Naive B cell (primary cell): ENCODE measurements at regions not wholly inside any gene's neighbourhood (a gene's known extent, or its start where the extent isn't known, plus 50 kb on each side); places are given as distances from the start of the nearest gene placed in this dataset.

ENCODE experiments used
- ATAC-seq, 2 donors: fragments of 150-1000 bp; cut with Tn5 transposase; 2 replicates each; pipeline ENCODE4 v1.10.0; 2021; ENCODE audit warnings: low read depth in 2 of 2, mild to moderate bottlenecking in 2 of 2, moderate library complexity in 2 of 2
- DNase-seq: peaks from one replicate; pipeline ENCODE4 v3.0.0; 2022
- H3K27ac Mint-ChIP-seq, 6 donors: one replicate each; pipeline ENCODE4 v1.8.0; 2020 to 2022; ENCODE audit warnings: mild to moderate bottlenecking in 6 of 6, mixed read lengths in 6 of 6, moderate library complexity in 5 of 6, inconsistent platforms in 2 of 6
- H3K27me3 Mint-ChIP-seq, 3 donors: one replicate each; pipeline ENCODE4 v1.8.0; 2021 to 2022; ENCODE audit warnings: mixed read lengths in 3 of 3, mild to moderate bottlenecking in 1 of 3
- H3K36me3 Mint-ChIP-seq, 2 donors: one replicate each; pipeline ENCODE4 v1.8.0; 2020 to 2022; ENCODE audit warnings: mixed read lengths in 2 of 2, inconsistent platforms in 1 of 2, mild to moderate bottlenecking in 1 of 2
- H3K4me1 Mint-ChIP-seq, 3 donors: one replicate each; pipeline ENCODE4 v1.8.0; 2020 to 2022; ENCODE audit warnings: mixed read lengths in 3 of 3, inconsistent platforms in 1 of 3, mild to moderate bottlenecking in 1 of 3, moderate library complexity in 1 of 3
- H3K4me3 Mint-ChIP-seq, 8 donors: one replicate each; pipeline ENCODE4 v1.8.0; 2020 to 2022; ENCODE audit warnings: mild to moderate bottlenecking in 8 of 8, mixed read lengths in 8 of 8, moderate library complexity in 8 of 8, inconsistent platforms in 2 of 8
- H3K9me3 Mint-ChIP-seq, 7 donors: one replicate each; pipeline ENCODE4 v1.8.0; 2020 to 2022; ENCODE audit warnings: mixed read lengths in 7 of 7, mild to moderate bottlenecking in 5 of 7, inconsistent platforms in 2 of 7, moderate library complexity in 1 of 7

DNA sequence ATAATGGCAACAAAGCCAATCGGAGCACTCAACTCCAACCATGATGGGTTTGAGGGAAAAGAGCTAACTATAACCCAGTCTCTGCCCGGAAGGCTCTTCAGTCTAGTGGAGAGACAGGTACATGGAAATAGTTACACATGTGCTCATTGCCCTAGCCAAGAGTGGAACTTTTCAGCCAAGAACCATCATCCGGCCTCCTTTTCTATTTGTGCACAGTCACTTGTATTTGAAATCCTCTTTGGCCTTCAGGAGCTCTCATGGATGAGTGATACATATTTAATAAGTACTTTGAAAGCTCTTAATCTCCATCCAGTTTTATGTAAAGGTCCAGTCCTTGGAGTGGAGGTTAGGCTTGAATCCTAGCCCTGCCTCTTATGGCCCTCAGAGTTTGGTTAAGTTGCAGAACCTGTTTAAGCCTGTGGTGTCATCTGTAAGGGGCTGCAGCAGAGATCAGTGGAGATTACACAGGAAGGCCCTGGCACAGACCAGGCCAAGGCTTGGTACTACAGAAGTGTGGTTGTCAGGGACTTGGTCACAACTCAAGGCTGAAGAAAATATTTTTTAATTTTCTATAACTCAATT is 72.3 kb upstream of the SMLR1 start:
- Mint-ChIP-seq H3K36me3 (no peaks in the 10 kb centered on the region), H3K4me3 (no peak overlapping the region), H3K9me3 (peaks cover 0 to 16% (median 8%) of the 10 kb centered on the region in 7 donors), H3K27ac (no peak overlapping the region), H3K4me1 (peaks cover 4 to 16% (median 9%) of the 10 kb centered on the region in 3 donors), H3K27me3 (no peaks in the 10 kb centered on the region)
- ATAC-seq = no peak
- no peak for DNase-seq

DNA sequence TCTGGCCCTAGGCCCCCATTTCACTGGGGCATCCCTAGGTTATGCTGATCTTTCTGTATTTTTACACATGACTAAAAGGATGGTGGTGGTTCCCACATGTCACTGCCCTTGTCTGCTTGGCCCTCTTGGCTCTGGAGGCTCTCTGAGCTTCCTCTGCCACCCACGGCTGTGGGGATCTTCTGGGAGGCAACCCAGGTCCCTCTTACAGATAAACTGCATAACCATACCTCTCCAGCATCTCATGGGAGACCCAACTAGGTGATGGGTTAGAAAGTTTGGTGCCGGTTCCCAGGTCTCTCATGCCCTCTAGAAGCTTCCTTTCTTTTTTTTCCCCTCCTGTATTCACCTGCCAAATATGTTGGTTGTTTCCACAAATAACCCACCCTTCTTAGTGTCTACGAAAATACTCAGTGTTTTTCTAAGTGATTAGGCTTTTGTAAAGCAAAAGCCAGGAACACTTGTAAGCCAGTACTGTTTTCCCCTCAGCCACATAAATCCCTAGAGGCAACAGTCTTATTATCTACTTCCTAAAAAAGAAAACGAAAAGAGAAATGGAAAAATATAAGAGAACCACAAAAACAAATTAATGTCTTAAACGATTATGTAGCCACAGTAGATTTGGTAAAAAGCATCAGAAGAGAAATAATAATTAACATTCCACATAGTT is 71.7 kb upstream of the SMLR1 start:
- DNase-seq (no peak), ATAC-seq (no peak)
- H3K9me3 Mint-ChIP-seq = peaks cover 1 to 14% (median 6%) of the 10 kb centered on the region in 7 donors
- peaks cover 4 to 16% (median 9%) of the 10 kb centered on the region in 3 donors for H3K4me1 Mint-ChIP-seq
- peaks cover 0 to 5% (median 0%) of the 10 kb centered on the region in 3 donors for H3K27me3 Mint-ChIP-seq
- peak overlapping the region in 2 of 8 donors; percentile 1 to 17 for H3K4me3 Mint-ChIP-seq
- no peaks in the 10 kb centered on the region for H3K36me3 Mint-ChIP-seq
- peak overlapping the region in 2 of 6 donors; percentile 20 to 77 for H3K27ac Mint-ChIP-seq

DNA sequence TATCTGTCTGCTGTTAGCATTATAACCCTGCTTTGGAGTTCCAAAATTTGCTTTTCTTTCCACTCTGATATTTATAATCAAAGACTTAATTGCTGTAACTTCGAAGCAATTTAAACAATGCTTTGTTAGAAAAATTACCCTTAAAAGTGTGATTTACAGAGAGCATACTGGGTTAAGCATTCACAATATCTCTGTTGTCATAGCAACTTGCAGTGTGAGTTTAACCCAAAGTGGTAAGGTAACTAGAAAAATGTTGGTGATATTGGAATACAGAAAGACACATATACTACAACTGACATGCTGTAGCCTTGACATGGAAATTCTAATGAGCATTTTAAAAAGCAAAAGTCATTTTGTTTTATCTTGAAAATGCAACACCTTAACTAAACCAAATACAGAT is 70.4 kb upstream of the SMLR1 start:
- Mint-ChIP-seq H3K27ac (no peak overlapping the region), H3K27me3 (peaks cover 0 to 8% (median 0%) of the 10 kb centered on the region in 3 donors), H3K4me1 (peaks cover 4 to 16% (median 9%) of the 10 kb centered on the region in 3 donors), H3K36me3 (no peaks in the 10 kb centered on the region), H3K4me3 (no peak overlapping the region), H3K9me3 (peaks cover 0 to 4% (median 2%) of the 10 kb centered on the region in 7 donors)
- ATAC-seq = no peak
- no peak for DNase-seq

DNA sequence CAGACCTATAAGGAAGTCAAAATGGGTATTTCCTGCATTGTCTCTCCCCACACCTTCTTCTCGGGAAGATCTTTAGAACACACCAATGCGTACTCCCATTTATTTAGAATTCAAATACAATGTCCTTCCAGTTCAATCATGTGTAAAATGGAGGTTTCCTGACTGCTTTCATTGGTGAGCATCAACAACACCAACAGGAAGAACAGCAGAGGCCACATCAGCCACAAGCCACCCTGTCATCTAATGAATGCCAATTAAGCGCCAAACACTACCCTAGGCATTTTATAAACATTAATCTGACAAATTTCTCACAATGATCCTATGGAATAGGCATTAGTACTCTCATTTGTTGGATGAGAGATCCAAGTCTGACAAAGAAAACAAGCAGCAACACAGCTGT is 68.4 kb upstream of the SMLR1 start:
- Mint-ChIP-seq H3K4me3 (no peak overlapping the region), H3K4me1 (peaks cover 4 to 16% (median 9%) of the 10 kb centered on the region in 3 donors), H3K9me3 (peaks cover 0 to 4% (median 2%) of the 10 kb centered on the region in 7 donors), H3K27ac (no peak overlapping the region), H3K27me3 (peaks cover 0 to 8% (median 0%) of the 10 kb centered on the region in 3 donors), H3K36me3 (no peaks in the 10 kb centered on the region)
- ATAC-seq (no peak), DNase-seq (no peak)

DNA sequence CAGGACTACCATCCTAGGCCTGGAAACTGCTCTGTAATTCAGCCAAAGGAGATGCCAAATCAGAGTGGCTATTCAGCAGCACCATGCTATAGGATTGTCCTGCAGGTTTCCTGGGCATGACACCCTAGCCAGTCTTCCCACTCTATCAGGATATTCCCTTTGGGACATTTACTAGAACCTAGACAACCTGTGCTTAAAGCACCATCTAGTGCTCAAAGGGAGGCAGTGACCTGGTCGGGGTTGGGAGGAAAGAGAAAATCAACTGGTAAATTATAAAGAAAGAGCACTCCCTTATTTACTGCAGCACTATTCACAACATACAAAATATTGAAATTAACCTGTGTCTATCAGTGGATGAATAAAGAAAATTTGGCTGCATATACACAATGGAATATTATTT is 67.2 kb upstream of the SMLR1 start:
- ATAC-seq = no peak
- H3K4me1 Mint-ChIP-seq = peaks cover 4 to 16% (median 9%) of the 10 kb centered on the region in 3 donors
- peaks cover 0 to 4% (median 2%) of the 10 kb centered on the region in 7 donors for H3K9me3 Mint-ChIP-seq
- peaks cover 0 to 8% (median 0%) of the 10 kb centered on the region in 3 donors for H3K27me3 Mint-ChIP-seq
- H3K27ac Mint-ChIP-seq = no peak overlapping the region
- no peaks in the 10 kb centered on the region for H3K36me3 Mint-ChIP-seq
- DNase-seq = no peak
- H3K4me3 Mint-ChIP-seq = no peak overlapping the region

DNA sequence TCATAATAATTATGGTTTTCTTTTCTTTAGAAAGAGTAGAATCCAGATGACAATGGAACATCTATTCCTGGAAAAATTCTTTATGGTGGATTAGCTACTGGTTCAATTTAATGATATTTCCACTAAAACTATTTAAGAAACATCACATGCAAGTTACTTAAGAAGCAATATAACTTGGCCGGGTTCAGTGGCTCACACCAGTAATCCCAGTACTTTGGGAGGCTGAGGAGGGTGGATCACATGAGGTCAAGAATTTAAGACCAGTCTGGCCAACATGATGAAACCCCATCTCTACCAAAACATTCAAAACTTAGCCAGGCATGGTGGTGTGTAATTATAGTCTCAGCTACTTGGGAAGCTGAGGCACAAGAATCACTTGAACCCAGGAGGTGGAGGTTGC is 65.9 kb upstream of the SMLR1 start:
- H3K9me3 Mint-ChIP-seq = peaks cover 0 to 4% (median 2%) of the 10 kb centered on the region in 7 donors
- peaks cover under 1 to 6% (median 2%) of the 10 kb centered on the region in 3 donors for H3K4me1 Mint-ChIP-seq
- H3K27ac Mint-ChIP-seq = no peak overlapping the region
- ATAC-seq (no peak), DNase-seq (no peak)
- H3K4me3 Mint-ChIP-seq = no peak overlapping the region
- no peaks in the 10 kb centered on the region for H3K36me3 Mint-ChIP-seq
- peaks cover 0 to 8% (median 0%) of the 10 kb centered on the region in 3 donors for H3K27me3 Mint-ChIP-seq

DNA sequence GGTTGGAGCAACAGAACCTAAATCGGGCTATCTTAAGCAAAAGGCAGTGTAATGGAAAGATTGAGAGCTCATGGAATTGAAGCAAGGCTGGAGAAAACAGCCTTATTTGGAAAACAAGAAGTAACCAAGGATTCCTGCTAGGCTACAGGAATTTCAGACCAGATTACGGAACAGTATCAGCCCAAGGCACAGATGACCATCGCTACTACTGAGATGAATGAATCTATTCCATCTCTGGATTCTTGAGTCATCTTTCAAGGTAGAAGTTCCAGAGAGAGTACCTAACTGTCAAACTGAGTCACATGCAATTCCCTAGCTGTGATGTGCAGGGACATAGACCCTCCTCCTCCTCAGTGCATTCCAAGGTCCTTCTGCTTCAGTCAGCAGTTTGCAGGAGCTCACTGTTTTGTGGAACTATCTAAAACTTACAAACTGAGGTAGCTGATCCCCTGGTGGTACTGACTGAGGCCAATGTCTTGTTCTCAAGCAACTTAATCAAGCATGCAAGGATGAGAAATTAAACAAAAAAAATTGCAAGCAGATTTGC is 62.0 kb upstream of the SMLR1 start:
- DNase-seq (no peak), ATAC-seq (no peak)
- H3K36me3 Mint-ChIP-seq = no peaks in the 10 kb centered on the region
- no peaks in the 10 kb centered on the region for H3K4me1 Mint-ChIP-seq
- peaks cover 0 to 5% (median 0%) of the 10 kb centered on the region in 3 donors for H3K27me3 Mint-ChIP-seq
- H3K9me3 Mint-ChIP-seq = peaks cover 0 to 8% (median 0%) of the 10 kb centered on the region in 7 donors
- H3K27ac Mint-ChIP-seq = no peak overlapping the region
- H3K4me3 Mint-ChIP-seq = no peak overlapping the region

DNA sequence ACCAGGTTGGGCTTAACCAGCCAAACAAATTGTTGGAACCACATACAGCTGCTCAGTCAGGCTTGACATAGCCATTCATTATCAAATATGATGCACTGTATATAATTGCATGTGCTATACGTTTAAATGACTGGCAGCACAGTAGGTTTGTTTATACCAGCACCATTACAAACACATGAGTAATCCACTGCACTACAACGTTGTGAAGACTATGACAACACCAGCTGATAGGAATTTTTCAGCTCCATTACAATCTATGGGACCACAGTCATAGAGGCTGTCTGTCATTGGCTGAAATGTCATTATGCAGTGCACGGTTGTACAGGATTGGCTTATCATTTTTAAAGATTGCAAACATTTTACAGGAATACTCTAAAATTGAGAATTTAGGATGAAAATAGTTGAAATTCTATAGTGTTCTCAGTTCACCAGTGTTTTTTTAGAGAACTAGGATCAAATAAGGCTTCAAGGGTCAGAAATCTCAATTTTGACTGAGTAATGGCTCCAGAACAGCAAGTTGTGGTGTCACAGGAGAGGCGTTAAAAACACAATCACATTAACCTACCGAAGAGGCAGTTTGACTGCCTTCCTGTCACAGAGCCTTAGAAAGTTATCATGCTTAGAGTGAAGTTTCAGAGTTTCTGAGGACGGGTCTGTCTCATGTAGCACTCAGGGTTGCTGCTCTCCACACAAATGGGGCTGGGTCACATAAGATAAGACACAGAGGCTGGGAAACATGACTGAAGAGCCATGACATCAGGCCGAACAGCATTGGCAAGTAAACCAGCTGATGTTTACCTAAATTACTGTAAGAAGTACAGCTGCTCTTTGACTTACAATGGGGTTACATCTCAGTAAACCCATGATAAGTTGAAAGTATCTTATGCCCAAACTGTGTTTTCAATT is 60.7 kb upstream of the SMLR1 start:
- no peaks in the 10 kb centered on the region for H3K27me3 Mint-ChIP-seq
- no peak overlapping the region for H3K27ac Mint-ChIP-seq
- no peak overlapping the region for H3K4me3 Mint-ChIP-seq
- peaks cover 0 to 6% (median 0%) of the 10 kb centered on the region in 7 donors for H3K9me3 Mint-ChIP-seq
- H3K36me3 Mint-ChIP-seq = no peaks in the 10 kb centered on the region
- ATAC-seq = no peak
- H3K4me1 Mint-ChIP-seq = no peaks in the 10 kb centered on the region
- DNase-seq = no peak

DNA sequence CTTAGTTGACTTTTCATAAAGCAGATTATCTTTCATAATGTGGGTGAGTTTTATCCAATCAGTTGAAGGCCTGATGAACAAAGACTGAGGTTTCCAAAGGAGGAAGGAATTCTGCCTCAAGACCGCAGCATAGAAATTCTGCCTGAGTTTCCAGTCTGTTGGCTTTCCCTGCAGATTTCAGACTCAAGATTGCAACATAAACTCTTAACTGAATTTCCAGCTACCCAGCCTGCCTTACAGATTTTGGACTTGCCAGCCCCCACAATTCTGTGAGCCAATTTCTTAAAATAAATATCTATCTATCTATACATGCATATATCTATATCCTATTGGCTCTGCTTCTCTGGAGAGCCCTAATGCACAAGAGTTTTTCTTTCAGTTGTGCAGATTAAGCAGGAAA is 57.3 kb upstream of the SMLR1 start:
- H3K27ac Mint-ChIP-seq = no peak overlapping the region
- no peaks in the 10 kb centered on the region for H3K4me1 Mint-ChIP-seq
- no peak for DNase-seq
- H3K36me3 Mint-ChIP-seq = no peaks in the 10 kb centered on the region
- no peaks in the 10 kb centered on the region for H3K27me3 Mint-ChIP-seq
- ATAC-seq = no peak
- peaks cover 0 to 6% (median 0%) of the 10 kb centered on the region in 7 donors for H3K9me3 Mint-ChIP-seq
- H3K4me3 Mint-ChIP-seq = no peak overlapping the region

DNA sequence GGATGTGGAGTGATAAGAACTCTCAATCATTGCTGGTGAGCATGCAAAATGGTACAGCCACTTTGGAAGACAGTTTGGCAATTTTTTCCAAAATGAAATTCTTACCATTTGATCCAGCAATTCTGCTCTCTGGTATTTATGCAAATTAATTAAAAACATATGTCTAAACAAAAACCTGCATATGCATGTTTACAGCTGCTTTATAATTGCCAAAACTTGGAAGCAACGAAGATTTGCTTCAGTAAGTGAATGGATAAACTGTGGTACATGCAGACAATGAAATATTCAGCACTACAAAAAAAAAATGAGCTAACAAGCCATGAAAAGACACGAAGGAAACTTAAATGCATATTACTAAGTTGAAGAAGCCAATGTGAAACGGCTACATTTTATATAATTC is 55.5 kb upstream of the SMLR1 start:
- H3K9me3 Mint-ChIP-seq = peaks cover 0 to 6% (median 0%) of the 10 kb centered on the region in 7 donors
- H3K4me3 Mint-ChIP-seq = no peak overlapping the region
- no peaks in the 10 kb centered on the region for H3K27me3 Mint-ChIP-seq
- no peak for ATAC-seq
- no peak overlapping the region for H3K27ac Mint-ChIP-seq
- H3K4me1 Mint-ChIP-seq = peaks cover 5 to 6% (median 5%) of the 10 kb centered on the region in 3 donors
- DNase-seq = no peak
- no peaks in the 10 kb centered on the region for H3K36me3 Mint-ChIP-seq

DNA sequence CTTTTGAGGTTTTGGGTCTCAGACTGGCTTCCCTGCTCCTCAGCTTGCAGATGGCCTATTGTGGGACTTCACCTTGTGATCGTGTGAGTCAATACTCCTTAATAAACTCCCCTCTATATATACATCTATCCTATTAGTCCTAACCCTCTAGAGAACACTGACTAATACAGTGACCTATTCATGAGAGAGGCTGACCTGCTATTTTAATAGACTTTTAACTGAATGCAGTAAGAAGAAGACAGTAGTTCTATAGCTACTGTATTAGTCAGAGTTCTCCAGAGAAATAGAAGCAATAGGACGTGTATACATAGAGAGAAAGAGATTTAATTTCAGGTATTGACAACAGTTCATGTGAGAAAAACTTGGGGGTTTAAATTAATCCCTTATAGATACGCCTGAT is 53.3 kb upstream of the SMLR1 start:
- no peaks in the 10 kb centered on the region for H3K36me3 Mint-ChIP-seq
- ATAC-seq = no peak
- peaks cover 6 to 7% (median 7%) of the 10 kb centered on the region in 3 donors for H3K4me1 Mint-ChIP-seq
- DNase-seq = no peak
- no peak overlapping the region for H3K4me3 Mint-ChIP-seq
- H3K27me3 Mint-ChIP-seq = no peaks in the 10 kb centered on the region
- no peaks in the 10 kb centered on the region for H3K9me3 Mint-ChIP-seq
- H3K27ac Mint-ChIP-seq = no peak overlapping the region

DNA sequence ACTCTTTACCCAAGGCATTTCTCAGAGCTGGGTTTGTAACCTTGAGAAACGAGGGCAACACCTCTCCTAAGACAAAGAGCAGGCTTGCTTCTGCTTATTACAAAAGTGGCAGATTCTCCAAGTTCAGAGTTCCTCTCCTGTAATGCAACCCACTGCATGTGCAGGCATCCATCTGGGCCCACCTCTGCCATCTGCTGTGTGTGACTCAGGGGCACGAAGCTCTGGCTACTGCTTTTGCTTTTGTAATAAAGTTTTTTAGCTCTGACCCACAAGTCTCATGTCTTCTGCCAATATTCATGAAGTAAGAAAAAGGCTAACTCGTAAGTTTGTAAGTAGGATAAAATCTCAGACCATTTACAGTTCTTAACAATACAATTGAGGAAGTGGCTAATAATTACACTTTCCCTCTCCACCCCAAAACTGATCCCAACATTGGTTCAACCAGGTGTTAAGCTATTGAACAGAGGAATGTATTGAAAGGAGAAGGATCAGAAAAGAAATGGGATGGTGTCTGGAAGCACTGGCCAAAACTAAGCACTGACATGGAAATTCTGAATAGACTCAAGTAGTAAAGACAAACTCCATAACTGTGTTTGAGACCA is 51.7 kb upstream of the SMLR1 start:
- no peak for DNase-seq
- H3K4me1 Mint-ChIP-seq = peaks cover 6 to 7% (median 7%) of the 10 kb centered on the region in 3 donors
- no peaks in the 10 kb centered on the region for H3K27me3 Mint-ChIP-seq
- no peaks in the 10 kb centered on the region for H3K9me3 Mint-ChIP-seq
- no peak for ATAC-seq
- H3K27ac Mint-ChIP-seq = no peak overlapping the region
- H3K4me3 Mint-ChIP-seq = no peak overlapping the region
- no peaks in the 10 kb centered on the region for H3K36me3 Mint-ChIP-seq
